ENCODE measurements at regions not wholly inside any gene's neighbourhood (a gene's known extent, or its start where the extent isn't known, plus 50 kb on each side); places are given as distances from the start of the nearest gene placed in this dataset.
"Not testable (repeated sequence)": the region's sequence is repeated elsewhere in the genome, so short reads cannot be mapped to it uniquely, and the experiment has no call there.

- DNase-seq (ENCODE audit: low read depth): not testable (repeated sequence)
Observed at GRCh38 chr19:23533441-23533840, 138.2 kb upstream of the ZNF91 start.

- no peak for DNase-seq (ENCODE audit: low read depth)
Observed at GRCh38 chr19:23531976-23532375, 136.7 kb upstream of the ZNF91 start.

DNA sequence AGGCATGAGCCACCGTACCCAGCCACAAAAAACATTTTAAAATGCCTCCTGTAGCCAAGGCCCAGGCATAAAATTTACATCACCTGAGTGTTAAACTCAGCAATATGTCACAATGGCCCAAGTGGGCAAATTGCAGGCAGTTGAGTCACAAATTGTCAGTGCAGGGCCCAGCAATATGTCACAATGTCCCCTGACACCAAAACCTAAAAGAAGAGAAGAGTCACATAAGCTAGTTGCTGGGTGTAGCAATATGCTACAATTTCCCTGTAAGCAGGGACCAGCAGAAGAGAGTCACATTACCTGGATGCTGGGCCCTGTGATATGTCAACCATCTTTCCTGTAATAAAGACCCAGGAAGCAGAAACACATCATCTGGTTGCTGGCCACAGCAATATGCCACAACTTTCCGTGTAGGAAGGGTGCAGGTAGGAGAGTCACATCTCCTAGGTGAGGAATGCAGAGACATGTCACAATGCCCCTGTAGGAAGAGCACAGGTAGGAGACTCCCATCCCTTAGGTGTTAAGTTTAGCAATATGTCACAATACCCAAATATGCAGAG, 136.0 kb upstream of the ZNF91 start:
- no peak for DNase-seq (ENCODE audit: low read depth)

- DNase-seq (ENCODE audit: low read depth): no peak
Observed at GRCh38 chr19:23528376-23528775, 133.1 kb upstream of the ZNF91 start.

- DNase-seq (ENCODE audit: low read depth): no peak
Observed at GRCh38 chr19:23527797-23528196, 132.5 kb upstream of the ZNF91 start.

DNA sequence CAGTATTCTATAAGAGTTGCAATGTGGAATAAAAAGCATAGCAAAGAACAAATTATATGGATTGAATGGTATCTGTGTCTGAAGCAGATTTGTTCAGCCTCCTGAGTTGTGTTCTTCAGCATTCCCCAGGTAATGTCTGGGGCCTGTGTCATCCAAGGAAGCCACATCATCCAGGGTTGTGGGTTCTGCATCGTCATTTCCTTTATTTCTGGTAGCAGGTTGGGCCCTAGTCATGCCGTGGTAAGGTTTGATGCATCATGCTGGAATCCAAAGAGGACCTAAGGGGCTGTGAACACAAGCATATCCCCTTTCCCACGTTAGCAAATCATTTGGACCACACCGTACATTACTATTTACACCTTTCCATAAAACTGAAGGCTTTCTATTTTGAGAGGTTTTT, 131.0 kb upstream of the ZNF91 start:
- no peak for DNase-seq (ENCODE audit: low read depth)

DNA sequence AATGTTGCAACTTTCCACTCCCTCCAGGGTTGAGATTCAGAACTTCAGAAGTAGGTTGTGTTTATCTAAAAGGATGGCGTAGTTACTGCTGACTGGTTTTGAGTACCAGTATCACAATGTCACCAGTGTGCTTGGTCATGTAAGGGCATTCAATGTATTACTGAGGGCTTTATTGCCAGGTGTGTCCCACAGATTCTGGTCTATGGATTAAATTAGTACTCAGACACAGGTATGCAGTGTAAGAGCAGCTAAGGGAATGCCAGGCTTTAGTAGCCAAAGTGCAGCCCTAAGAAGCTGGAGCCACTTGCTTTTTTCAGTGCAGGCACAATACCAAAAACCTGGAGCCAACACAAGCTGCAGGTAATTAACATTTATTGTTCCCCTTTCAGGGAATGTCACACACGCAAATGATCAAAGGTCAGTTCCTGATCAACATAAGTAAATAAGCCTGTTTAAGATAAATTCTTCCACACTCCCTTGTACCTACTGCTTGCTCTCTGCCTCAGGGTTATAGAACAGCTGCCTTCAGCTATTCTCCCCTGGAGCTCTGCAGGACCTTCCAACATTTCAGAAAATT, 130.1 kb upstream of the ZNF91 start:
- no peak for DNase-seq (ENCODE audit: low read depth)

DNA sequence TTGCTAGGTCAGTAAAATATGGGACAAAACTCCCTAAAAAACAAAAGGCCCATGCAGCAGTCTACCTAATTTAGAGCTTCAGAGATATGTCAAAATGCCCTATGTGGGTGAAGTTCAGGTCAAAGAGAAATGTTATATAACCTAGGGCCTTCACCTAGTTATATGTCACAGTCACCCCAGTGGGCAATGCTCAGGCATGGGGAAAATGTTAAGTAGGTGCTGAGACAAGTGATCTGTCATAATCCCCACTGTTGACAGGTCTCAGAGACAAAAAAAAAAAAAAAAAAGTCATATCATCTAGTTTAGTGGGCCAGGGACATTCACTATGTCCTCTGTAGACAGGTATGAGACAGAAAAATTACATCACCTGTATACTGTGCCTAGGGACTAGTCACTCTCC, 128.6 kb upstream of the ZNF91 start:
- DNase-seq (ENCODE audit: low read depth): no peak

- no peak for DNase-seq (ENCODE audit: low read depth)
Observed at GRCh38 chr19:23522431-23522830, 127.2 kb upstream of the ZNF91 start.

- DNase-seq (ENCODE audit: low read depth): no peak
Observed at GRCh38 chr19:23521471-23521870, 126.2 kb upstream of the ZNF91 start.

- no peak for DNase-seq (ENCODE audit: low read depth)
Observed at GRCh38 chr19:23520441-23520840, 125.2 kb upstream of the ZNF91 start.

- DNase-seq (ENCODE audit: low read depth): no peak
Observed at GRCh38 chr19:23519031-23519430, 123.8 kb upstream of the ZNF91 start.

- no peak for DNase-seq (ENCODE audit: low read depth)
Observed at GRCh38 chr19:23516266-23516665, 121.0 kb upstream of the ZNF91 start.

GRCh38 chr19:23515551-23515950, 120.3 kb upstream of the ZNF91 start:
- DNase-seq (ENCODE audit: low read depth): no peak

DNA sequence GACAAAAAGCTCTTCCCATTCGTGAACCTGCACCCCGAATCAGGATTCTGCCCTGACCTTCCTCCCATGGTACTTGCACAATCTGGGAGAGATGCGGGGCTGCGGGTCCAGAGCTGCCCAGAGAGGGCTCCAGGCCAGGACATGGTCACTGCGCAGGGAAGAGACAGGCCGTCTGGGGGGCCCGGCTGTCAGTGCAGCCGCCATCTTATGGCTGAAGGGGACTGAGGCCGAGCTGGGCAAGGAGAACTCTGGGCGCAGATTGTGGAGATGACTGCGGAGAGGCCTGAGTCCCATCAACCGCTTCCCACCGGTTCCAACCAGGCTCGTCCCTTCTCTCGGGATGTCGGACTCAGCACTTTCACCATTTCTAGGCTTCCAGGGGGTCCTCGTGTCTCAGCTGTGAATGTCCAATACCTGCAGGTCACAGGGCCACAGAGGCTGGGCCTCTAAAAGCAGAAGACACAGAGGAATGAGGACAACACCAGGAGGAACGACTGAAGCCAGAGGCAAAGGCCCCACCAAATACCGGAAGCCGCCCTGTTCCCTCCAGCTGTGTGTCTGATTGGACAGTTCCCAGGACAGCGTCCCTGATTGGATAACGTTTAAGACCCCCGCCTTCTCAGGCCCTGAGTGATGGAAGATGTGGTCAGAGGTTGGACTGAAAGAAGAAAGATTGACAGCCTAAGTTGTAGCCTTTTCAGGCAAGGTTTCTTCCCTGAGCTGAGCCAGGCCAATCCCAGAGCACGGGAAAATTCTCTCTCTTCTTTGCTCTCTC, 117.1 kb upstream of the ZNF91 start:
- no peak for DNase-seq (ENCODE audit: low read depth)

- DNase-seq (ENCODE audit: low read depth): peak; percentile 4
Observed at GRCh38 chr19:23509686-23510450, 114.6 kb upstream of the ZNF91 start.

DNA sequence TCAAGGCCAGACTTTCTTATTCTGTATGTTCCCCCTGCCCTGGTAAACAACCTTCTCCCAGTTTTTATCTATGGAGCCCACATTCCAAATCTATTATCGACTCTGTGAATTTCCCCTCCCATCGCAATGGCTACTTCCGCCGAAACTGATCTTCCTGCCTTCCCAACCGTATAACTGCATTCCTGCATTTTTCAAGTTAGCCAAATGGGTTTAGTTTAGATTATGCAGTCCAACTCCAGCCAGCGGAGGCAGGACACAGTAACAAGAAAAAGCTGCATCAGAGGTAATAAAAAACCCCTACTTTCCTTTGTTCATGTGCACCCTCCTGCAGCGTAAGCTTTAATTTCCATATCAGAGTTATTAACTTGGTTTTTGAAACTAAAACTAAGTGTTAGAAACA, 112.2 kb upstream of the ZNF91 start:
- DNase-seq (ENCODE audit: low read depth): no peak

GRCh38 chr19:23505738-23506137, 110.5 kb upstream of the ZNF91 start:
- no peak for DNase-seq (ENCODE audit: low read depth)

- DNase-seq (ENCODE audit: low read depth): no peak
Observed at GRCh38 chr19:23482829-23483228, 87.6 kb upstream of the ZNF91 start.

DNA sequence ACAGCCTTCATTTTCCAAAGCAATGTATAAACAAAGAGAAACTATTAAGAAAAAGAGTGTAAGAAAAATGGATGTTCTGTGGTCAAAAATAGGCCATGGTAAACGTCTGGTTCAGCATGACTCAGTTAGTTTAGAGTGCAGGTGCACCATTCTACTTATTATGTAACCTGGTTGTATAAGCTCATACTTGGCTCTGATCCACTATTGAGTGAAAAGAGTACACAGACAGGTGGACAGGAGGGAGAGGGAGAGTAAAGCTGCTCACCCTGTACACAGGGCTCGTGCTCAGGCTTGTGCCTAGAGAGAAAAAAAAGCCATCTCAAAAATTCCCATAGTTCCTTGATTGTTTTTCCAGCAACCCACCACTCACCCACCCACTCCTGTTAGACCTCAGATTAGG, 85.8 kb upstream of the ZNF91 start:
- DNase-seq (ENCODE audit: low read depth): peak; percentile 2

DNA sequence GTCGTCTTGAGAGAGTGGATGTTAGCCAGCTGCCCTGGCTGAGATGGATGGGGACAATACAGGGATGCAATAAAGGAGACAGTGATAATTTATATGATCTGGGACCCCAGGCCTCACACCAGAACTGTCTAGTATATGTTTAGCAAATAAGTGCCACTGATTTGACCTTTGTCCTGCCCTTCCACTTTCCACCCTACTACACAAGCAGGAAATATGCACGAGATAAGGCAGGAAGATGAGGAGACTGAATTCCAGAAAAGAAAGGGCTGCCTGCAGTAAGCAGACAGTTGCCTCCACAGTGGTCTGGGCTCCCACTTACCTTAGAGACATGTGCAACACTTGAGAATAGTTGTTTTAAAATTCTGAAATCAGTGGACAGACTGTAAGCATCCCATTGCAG, 80.2 kb upstream of the ZNF91 start:
- no peak for DNase-seq (ENCODE audit: low read depth)

DNA sequence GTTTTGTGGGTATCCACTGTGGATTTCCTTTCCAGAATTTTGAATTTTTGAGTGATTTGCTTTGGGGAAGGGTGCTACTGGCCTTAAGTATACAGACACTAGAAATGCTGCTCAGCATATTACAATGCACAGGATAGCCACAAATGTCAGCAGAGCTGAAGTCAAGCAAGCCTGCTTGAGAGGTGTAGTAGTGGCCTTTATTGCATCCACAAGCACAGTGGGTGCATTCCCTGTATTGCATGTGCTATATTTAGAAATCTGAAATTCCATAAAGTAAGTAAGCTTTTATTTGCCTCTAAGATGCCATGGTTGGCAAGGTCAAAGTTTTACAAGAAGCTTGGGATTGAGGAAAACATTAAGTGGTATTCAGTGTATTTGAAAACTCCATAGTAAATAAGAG, 79.5 kb upstream of the ZNF91 start:
- DNase-seq (ENCODE audit: low read depth): no peak

DNA sequence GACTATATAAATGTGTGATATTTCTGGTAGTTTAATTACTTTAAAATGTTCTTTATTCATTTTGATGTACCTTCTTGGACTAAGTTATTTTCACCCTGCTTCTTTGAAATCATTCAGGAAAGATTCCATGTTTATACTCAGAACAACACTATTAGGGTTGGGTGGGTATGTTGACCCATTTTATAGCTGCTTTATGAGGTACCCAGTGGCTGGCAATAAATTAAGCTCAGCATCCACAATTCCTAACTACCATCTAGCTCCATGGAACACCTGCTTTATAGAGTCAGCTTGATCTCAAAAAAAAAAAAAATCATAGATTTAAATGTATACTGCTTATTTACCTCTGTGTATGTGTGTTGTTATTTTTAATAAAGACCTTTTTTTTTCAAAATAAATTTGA, 78.9 kb upstream of the ZNF91 start:
- DNase-seq (ENCODE audit: low read depth): no peak

All from renal cortical epithelial cell (primary cell).